ENCODE measurements at regions not wholly inside any gene's neighbourhood (a gene's known extent, or its start where the extent isn't known, plus 50 kb on each side); places are given as distances from the start of the nearest gene placed in this dataset.
A peak's percentile ranks its signal among the peaks of the same experiment; 100 is the strongest.

DNA sequence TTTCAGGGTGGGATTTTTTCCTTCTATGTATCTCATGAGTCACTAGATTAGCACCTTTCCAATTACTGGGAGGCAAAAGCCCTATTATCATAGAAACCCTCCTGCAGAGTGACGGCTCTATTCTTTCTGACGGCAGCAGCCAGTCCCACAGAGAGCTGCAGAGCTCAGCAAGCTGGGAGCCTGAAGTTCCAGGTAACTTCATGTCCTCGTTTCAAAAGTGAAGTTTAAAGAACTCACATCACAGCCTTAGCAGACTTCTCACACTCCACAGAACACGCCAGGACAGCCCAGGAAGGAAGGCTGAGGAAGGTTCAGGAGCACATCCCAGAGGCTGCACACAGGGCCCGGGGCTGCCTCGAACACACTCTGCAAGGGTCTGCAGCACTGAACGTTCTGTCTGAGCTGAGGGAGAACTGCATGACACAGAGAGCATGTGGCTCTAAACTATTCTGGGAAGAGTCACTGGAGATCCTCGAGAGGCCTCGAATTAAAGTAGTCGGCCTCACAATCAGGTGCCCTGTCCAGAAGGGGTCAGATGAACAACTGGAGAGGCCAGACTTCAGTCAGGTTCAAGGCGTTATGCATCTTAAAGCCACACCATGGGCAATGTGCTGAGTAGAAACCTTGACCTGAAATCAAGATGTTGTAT is 104.2 kb upstream of the DRD2 start:
- no peak for DNase-seq

DNA sequence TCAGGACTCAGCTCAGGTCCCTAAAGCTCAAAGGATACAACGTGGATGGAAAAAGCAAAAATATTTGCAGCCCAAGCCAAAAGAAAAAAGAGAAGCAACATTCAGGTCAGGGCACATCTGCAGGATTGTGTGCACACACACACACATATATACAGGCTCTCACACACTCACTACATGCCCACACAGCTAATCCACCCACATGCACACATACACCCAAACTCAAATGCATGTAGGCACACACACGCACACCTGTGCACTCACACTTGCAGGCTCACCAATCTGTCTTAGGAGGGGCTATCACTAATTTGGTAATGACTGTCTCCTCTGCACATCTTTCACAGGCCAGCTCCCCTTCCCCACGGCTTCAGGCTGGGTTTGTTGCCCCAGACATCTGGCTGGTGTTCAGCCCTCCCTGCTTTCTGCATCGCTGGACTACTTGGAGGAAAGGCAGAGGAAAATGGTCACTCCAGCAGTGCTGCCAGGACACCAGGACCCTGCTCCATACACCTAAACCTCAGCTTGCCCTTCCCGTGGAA is 103.6 kb upstream of the DRD2 start:
- no peak for DNase-seq

- peak; percentile 68 for DNase-seq
Measured at GRCh38 chr11:113578033-113578380, 102.8 kb upstream of the DRD2 start.

DNA sequence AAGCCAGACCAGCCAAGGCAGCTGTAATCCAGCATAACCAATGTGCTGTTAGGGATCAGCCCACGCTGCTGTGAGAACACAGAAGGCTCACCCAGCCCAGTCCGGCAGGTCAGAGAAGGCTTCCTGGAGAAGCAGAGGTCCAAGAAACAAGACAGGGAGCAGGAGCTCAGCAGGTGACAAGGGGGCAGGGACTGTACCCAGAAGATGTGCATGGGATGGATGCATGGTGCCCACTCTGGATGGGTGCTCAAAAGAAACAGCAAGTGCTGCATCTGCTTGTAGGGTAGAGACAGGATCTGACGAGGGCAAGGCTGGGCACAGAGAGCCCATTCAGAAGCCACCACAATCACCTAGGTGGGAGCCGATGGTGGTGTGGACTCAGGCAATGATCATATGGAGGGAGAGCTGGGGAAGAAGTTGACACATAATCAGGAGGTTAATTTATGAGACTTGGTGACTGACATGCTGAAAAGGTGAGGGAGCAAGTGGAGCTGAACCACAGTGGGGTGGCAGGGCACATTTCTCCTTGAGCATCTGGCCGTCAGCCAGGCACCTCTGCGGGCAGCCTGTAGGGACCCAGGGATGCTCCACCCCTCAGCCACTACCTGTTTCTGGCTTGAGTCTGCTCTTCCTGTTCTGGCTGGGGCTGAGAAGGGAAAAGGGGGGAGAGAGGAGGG is 102.3 kb upstream of the DRD2 start:
- DNase-seq = no peak

DNA sequence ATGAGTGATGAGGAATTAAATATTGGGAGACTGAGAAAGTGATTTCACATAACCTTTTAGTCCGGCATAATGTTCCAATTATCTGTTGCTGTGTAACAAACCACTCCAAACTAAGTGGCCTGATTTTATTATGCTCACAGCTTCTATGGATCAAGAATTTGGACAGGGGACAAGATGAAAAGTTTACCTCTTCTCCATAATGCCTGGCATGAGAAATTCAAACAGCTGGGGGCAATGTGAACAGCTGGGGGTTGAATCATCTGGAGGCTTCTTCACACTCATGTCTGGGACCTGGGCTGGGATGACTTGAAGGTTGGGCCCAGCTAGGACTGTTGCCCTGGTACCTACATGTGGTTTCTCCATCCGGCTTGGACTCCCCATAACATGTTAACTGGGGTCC is 99.4 kb upstream of the DRD2 start:
- DNase-seq = no peak

- no peak for DNase-seq
Measured at GRCh38 chr11:113574171-113574570, 99.0 kb upstream of the DRD2 start.

- DNase-seq = no peak
Measured at GRCh38 chr11:113572136-113572735, 97.0 kb upstream of the DRD2 start.

GRCh38 chr11:113571531-113571930 is 96.3 kb upstream of the DRD2 start:
- no peak for DNase-seq

DNA sequence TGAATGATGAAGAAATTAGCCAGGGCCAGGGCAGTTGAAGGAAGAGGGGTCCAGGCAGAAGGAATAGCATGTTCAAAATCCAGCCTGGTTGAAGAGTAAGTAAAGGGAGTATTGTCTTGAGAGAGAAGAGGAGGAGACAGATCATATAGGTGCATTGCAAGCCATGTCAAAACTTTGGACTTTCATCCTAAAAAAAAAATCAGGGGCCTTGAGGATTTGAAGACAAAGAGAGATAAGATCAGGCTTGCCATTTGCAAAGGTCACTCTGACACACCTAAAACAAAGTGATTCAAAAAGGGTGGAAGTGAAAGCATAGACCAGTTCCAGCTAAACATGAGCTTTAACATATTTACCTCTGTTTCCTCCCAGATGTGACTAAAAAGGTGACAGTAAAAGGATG is 95.7 kb upstream of the DRD2 start:
- DNase-seq = no peak

- DNase-seq = no peak
Measured at GRCh38 chr11:113569391-113569790, 94.2 kb upstream of the DRD2 start.

DNA sequence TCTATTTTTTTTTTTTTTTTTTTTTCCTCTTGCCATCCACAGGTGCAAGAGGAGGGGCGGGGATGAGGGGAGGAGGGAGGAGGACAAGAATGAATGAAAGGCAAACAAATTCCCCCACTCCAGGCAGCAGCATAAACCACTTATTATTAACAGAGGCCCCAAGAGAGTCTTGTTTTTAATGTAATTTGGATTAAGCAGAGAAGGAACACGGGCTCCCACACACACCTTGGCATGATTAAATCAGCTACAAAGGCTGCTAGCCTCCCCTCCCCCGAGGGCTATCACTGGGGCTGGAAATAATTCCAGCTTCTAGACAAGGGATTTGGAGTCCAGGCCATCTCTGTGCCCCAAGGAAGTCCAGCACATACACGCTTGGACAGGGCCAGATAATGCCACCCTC is 93.4 kb upstream of the DRD2 start:
- DNase-seq = no peak

DNA sequence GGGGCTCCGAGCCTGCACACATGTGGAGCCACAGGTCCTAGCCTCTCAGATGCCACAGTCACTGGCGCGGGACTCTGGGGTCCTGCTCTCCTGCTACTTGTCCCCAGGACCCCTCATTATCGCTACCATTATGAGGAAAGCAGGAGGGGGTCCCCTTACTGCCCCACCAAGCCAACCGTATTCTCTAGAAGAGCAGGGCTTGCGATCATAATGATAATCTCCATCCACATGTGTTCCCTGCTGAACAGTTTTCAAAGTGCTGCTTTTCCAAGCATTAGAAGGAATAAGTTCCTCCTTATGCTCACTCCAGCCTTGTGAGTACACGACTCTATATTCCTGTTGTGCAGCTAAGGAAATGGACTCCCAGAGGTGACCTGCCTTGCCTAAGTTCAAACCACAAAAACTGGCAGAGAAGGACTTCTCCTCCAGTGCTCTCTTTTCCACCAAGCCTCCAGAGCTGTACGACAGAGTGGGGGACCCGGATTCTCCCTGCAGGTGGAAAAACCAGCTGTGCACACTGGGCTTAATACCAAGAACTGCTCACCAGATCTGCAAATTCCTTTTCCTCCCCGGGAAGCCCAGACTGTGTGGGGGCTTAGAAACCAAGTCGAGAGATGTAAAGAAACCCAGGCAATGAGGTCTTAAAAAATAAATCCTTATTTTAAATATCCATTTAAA is 92.8 kb upstream of the DRD2 start:
- no peak for DNase-seq

- DNase-seq = no peak
Measured at GRCh38 chr11:113567097-113567496, 91.9 kb upstream of the DRD2 start.

DNA sequence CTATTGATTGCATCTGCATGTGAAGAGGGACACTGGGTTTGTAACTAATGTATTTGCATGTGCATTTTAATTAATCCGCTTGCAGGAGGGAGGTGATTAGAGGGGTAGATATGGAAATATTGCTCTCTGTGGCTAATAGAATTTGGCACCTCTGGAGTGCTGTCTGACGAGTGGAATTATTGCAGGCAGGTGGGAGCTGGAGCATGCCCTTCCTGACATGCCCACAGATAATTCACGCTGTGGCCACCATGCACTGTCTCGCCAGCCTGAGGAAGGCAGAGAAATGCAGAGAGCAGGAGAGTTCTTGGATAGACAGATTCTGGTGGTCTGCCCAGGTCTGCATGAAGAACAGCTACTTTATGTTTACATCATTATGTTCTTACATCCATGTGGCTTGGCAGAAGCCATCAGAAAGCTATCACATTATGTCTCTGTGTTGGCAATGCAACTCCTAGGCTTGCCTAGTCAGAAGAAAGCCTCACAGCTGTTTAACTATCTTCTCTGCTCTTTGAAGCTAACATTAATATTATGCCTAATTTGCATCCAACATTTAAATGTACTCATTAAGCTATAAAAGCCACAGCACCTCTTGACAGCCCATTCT is 89.4 kb upstream of the DRD2 start:
- DNase-seq = no peak

DNA sequence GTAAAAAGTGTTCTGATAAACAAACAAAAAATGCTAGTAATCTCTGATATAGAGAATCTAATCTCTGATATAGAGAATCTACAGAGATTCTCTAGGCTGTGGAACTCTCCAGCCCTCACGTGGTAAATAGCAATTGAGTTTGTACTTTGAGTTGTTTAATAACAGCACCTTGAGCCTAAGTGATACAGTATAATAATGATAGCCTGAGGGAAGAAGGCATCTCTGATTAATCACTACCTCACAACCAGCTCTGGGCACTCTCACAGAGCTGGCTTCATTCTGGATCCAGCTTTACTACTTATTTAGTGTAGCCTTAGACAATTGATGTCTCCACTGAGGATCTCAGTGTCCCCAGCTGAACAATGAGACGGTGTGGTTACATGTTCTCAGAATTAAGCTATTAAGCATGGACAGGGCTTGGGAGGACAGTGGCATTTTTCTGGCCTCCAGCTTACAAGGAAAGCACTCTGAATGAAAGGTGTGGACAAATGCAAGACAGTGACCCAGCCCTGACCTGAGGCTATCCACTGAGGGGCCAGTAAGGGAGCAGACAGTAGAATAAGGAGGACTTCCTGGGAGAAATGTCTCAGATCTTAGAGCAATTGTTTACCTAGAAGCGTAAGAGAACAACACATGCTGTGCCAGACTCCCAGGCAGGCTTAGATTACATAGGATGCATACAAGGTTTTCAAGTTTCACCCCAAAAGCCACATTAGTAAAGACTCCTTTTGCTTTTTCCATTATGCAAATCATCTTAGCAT is 88.7 kb upstream of the DRD2 start:
- no peak for DNase-seq

- DNase-seq = no peak
Measured at GRCh38 chr11:113562981-113563461, 87.8 kb upstream of the DRD2 start.

GRCh38 chr11:113562576-113562975 is 87.4 kb upstream of the DRD2 start:
- no peak for DNase-seq

DNA sequence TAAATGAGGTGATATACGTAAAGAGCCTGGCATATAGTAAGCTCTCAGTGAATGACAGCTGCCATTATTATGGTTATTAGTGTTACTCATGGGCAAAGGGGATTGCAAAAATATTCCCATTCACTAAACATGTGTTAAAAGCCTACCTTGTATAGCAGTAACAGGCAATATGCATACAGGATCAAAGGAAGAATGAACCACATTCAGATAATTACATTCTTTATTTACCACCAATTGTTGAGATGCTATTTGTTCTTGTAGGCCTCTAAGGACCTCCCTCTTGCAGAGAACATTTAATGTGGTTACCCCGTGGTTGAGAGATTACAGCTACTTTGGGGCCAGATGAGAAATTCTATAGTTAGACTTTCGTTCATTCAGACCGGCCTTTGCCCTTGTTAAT is 82.7 kb upstream of the DRD2 start:
- DNase-seq = no peak

DNA sequence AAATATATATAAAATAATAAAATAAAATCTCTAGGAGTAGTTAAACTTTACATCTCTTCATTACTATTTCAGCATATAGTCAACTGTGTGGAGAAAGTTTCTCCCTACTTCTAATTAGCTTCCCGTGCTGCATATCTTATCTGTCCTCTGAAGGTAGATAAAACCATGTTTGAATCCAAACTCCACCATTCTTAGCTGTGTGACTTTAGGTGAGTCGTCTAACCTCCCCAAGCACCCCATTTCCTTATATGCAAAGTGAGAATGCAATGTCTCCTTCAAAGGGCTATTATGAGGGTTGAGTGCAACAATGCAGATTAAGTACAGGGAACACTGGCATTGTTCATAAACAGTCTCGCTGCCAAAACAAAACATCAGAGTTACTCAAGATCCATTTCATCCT is 80.8 kb upstream of the DRD2 start:
- DNase-seq = no peak

GRCh38 chr11:113555071-113555619 is 79.9 kb upstream of the DRD2 start:
- DNase-seq = no peak

DNA sequence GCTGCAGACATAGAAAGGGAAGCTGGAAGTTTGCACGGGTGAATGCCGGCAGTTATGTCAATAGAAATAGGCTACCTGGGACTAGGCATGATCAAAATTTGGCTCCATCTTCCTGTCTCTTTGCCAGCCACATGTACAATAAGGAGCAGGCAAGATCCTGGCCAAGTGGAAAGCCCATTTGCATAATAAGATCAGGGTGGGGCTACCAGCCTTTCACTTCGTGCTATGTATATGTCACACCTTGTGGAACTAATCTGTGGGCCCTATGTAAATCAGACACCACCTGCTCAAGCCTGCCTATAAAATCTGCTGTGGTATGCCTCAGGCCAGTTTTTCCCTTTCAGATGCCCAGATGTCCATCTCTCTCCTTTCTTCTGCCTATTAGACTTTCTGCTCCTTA is 79.3 kb upstream of the DRD2 start:
- DNase-seq = no peak

DNA sequence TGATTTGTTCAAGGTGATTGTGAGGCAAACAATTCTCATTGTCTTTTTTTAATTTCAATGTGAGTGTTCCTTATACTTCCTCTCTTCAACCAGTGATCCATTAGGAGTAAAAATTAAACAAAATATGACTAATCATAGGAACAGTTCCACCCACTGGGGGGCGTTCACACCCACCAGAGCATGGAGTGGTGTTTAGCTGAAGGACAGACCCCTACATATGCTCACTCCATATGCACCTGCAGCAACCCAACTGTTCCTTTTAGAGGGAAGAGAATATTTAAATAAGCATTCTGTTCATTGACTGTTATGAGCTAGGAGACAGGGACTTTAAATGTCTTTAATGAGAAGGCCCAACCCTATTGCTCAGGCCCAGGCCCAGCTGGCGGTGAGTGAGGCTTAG is 78.7 kb upstream of the DRD2 start:
- no peak for DNase-seq

Measured in NCI-H1436 (cell line).